ENCODE measurements at regions not wholly inside any gene's neighbourhood (a gene's known extent, or its start where the extent isn't known, plus 50 kb on each side); places are given as distances from the start of the nearest gene placed in this dataset.
A peak's percentile ranks its signal among the peaks of the same experiment; 100 is the strongest.

GRCh38 chr11:13062115-13062514 lies 53.0 kb downstream of the RASSF10 start:
- peak overlapping the region; percentile 16 for H3K27ac Mint-ChIP-seq
- H3K27me3 Mint-ChIP-seq (ENCODE audit: insufficient read depth, low read depth) = peaks cover 6% of the 10 kb centered on the region
- no peak overlapping the region for H2AFZ ChIP-seq (replicated peaks)
- no peaks in the 10 kb centered on the region for H3K9me3 ChIP-seq (ENCODE audit: low read depth)
- H3K79me2 ChIP-seq (ENCODE audit: low read depth) = no peaks in the 10 kb centered on the region
- H3K36me3 ChIP-seq = no peaks in the 10 kb centered on the region
- H3K27me3 ChIP-seq = no peaks in the 10 kb centered on the region
- no peak for DNase-seq (ENCODE audit: low spot score)
- peaks cover 7% of the 10 kb centered on the region for H3K4me1 ChIP-seq
- H3K9me3 Mint-ChIP-seq = peaks cover 5% of the 10 kb centered on the region
- no peak overlapping the region for H3K4me3 ChIP-seq
- H3K27ac ChIP-seq = no peak overlapping the region
- H3K4me2 ChIP-seq = no peak overlapping the region
- H3K36me3 Mint-ChIP-seq = no peaks in the 10 kb centered on the region
- no peak overlapping the region for H3K9ac ChIP-seq
- H4K20me1 ChIP-seq (ENCODE audit: low read depth) = no peaks in the 10 kb centered on the region
- no peaks in the 10 kb centered on the region for H3F3A ChIP-seq (ENCODE audit: low read depth)
- no peak overlapping the region for H3K4me3 Mint-ChIP-seq
- no peaks in the 10 kb centered on the region for H3K4me1 Mint-ChIP-seq
- no peak for TF ChIP-seq EZH2 (IDR thresholded peaks at IDR 0.05)
- TF ChIP-seq EZH2phosphoT487 (IDR thresholded peaks at IDR 0.05) = no peak
- no peak for TF ChIP-seq CTCF (IDR thresholded peaks at IDR 0.05)

GRCh38 chr11:13064593-13064992 lies 55.5 kb downstream of the RASSF10 start:
- H4K20me1 ChIP-seq (ENCODE audit: low read depth) = no peaks in the 10 kb centered on the region
- no peaks in the 10 kb centered on the region for H3K4me1 Mint-ChIP-seq
- peaks cover 6% of the 10 kb centered on the region for H3K27me3 Mint-ChIP-seq (ENCODE audit: insufficient read depth, low read depth)
- H3K27me3 ChIP-seq = no peaks in the 10 kb centered on the region
- no peak overlapping the region for H3K4me3 ChIP-seq
- H3K27ac ChIP-seq = no peak overlapping the region
- peaks cover 5% of the 10 kb centered on the region for H3K9me3 Mint-ChIP-seq
- no peak overlapping the region for H3K4me3 Mint-ChIP-seq
- no peaks in the 10 kb centered on the region for H3K79me2 ChIP-seq (ENCODE audit: low read depth)
- H3K36me3 ChIP-seq = no peaks in the 10 kb centered on the region
- H3K4me1 ChIP-seq = peaks cover 7% of the 10 kb centered on the region
- no peak for DNase-seq (ENCODE audit: low spot score)
- peak overlapping the region; percentile 18 for H2AFZ ChIP-seq (replicated peaks)
- H3K9me3 ChIP-seq (ENCODE audit: low read depth) = no peaks in the 10 kb centered on the region
- H3K36me3 Mint-ChIP-seq = no peaks in the 10 kb centered on the region
- H3K27ac Mint-ChIP-seq = no peak overlapping the region
- H3K9ac ChIP-seq = no peak overlapping the region
- no peak for TF ChIP-seq EZH2 (IDR thresholded peaks at IDR 0.05)
- no peak for TF ChIP-seq CTCF (IDR thresholded peaks at IDR 0.05)
- TF ChIP-seq EZH2phosphoT487 (IDR thresholded peaks at IDR 0.05) = no peak
- no peaks in the 10 kb centered on the region for H3F3A ChIP-seq (ENCODE audit: low read depth)
- H3K4me2 ChIP-seq = no peak overlapping the region

- peaks cover 7% of the 10 kb centered on the region for H3K4me1 ChIP-seq
- Mint-ChIP-seq H3K27me3 (ENCODE audit: insufficient read depth, low read depth) (peaks cover 4% of the 10 kb centered on the region), H3K4me1 (no peaks in the 10 kb centered on the region), H3K36me3 (no peaks in the 10 kb centered on the region), H3K9me3 (peaks cover 5% of the 10 kb centered on the region), H3K4me3 (no peak overlapping the region), H3K27ac (no peak overlapping the region)
- H3K9me3 ChIP-seq (ENCODE audit: low read depth) = no peaks in the 10 kb centered on the region
- no peak for DNase-seq (ENCODE audit: low spot score)
- no peak for TF ChIP-seq CTCF (IDR thresholded peaks at IDR 0.05)
- TF ChIP-seq EZH2 (IDR thresholded peaks at IDR 0.05) = no peak
- no peak for TF ChIP-seq EZH2phosphoT487 (IDR thresholded peaks at IDR 0.05)
- no peaks in the 10 kb centered on the region for H3F3A ChIP-seq (ENCODE audit: low read depth)
- no peak overlapping the region for H3K4me3 ChIP-seq
- H3K9ac ChIP-seq = no peak overlapping the region
- no peaks in the 10 kb centered on the region for H4K20me1 ChIP-seq (ENCODE audit: low read depth)
- no peaks in the 10 kb centered on the region for H3K27me3 ChIP-seq
- no peaks in the 10 kb centered on the region for H3K79me2 ChIP-seq (ENCODE audit: low read depth)
- no peak overlapping the region for H3K27ac ChIP-seq
- no peaks in the 10 kb centered on the region for H3K36me3 ChIP-seq
- peak overlapping the region; percentile 47 for H2AFZ ChIP-seq (replicated peaks)
- no peak overlapping the region for H3K4me2 ChIP-seq
Observed at GRCh38 chr11:13065200-13065787, 56.2 kb downstream of the RASSF10 start.
